ENCODE measurements at regions not wholly inside any gene's neighbourhood (a gene's known extent, or its start where the extent isn't known, plus 50 kb on each side); places are given as distances from the start of the nearest gene placed in this dataset.

DNA sequence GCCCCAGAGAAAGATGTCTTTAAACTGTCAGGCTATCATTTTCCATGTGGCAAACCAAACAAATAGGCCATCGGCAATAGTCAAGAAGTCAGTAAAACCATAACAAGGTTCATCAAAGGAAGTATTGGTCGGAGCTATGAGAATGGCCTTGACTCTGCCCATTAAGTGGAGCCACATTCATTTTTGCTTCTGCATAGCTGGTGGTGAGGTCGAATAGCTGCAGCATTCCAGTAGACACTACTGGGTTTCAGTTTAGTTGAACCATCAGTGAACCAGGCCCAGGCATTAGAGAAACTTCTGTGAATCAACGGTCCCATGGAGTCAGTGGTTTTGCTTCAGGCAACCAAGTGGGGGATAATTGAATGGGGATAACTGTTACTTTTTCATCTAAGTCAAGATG, 92.0 kb upstream of the MED14 start:
- Mint-ChIP-seq H3K4me1 (ENCODE audit: unreplicated experiment) (no peaks in the 10 kb centered on the region), H3K4me3 (no peak overlapping the region), H3K27ac (no peak overlapping the region), H3K36me3 (no peaks in the 10 kb centered on the region), H3K27me3 (no peaks in the 10 kb centered on the region), H3K9me3 (peaks cover 5% of the 10 kb centered on the region)
- no peak for DNase-seq (ENCODE audit: extremely low spot score, unreplicated experiment)
- TF ChIP-seq, protein P1, sequence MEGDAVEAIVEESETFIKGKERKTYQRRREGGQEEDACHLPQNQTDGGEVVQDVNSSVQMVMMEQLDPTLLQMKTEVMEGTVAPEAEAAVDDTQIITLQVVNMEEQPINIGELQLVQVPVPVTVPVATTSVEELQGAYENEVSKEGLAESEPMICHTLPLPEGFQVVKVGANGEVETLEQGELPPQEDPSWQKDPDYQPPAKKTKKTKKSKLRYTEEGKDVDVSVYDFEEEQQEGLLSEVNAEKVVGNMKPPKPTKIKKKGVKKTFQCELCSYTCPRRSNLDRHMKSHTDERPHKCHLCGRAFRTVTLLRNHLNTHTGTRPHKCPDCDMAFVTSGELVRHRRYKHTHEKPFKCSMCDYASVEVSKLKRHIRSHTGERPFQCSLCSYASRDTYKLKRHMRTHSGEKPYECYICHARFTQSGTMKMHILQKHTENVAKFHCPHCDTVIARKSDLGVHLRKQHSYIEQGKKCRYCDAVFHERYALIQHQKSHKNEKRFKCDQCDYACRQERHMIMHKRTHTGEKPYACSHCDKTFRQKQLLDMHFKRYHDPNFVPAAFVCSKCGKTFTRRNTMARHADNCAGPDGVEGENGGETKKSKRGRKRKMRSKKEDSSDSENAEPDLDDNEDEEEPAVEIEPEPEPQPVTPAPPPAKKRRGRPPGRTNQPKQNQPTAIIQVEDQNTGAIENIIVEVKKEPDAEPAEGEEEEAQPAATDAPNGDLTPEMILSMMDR (conservative IDR thresholded peaks at IDR 0.05), result no peak

DNA sequence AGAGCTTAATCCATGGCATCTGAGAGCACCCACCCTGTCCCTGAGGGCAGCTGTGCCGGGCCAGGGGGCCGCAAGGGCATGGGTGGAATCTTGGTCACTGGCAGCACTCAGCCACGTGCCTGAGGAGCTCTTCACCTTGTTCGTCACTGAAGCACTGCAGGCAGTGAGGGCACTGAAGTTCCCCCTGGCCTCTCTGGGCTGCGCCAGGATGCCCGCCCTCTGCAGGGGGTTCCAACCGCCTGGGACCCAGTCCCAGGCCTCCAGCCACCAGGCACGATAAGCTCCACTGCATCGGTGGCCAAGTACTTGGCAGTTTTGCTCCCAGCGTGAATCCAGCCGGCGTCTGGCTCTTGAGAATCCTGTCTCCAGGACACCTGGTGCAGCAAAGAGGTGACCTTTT, 96.4 kb upstream of the MED14 start:
- no peaks in the 10 kb centered on the region for H3K27me3 Mint-ChIP-seq
- H3K36me3 Mint-ChIP-seq, result no peaks in the 10 kb centered on the region
- no peak overlapping the region for H3K27ac Mint-ChIP-seq
- H3K4me3 Mint-ChIP-seq, result no peak overlapping the region
- H3K9me3 Mint-ChIP-seq, result no peaks in the 10 kb centered on the region
- no peaks in the 10 kb centered on the region for H3K4me1 Mint-ChIP-seq (ENCODE audit: unreplicated experiment)
- DNase-seq (ENCODE audit: extremely low spot score, unreplicated experiment), result no peak
- TF ChIP-seq, protein P1 (conservative IDR thresholded peaks at IDR 0.05), result no peak

DNA sequence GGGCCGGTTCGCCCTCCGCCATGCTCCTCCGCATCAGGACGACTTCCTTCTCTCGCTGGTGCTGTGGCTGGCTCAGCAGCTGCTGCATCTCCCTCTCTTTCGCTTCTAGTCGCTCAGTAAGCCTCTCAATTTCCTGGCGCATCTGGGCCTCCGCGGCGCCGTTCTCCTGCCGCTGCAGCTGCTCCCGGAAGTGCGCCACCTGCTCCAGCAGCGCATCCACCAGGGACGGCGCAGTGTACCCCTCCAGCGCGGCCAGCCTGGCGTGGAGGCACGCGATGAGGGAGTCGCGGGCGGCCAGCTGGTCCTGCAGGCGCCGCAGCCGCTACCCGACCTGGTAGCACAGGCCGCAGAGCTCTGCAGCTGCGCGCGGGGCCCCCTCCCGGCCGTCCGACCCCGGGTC, 97.4 kb upstream of the MED14 start:
- H3K4me3 Mint-ChIP-seq, result no peak overlapping the region
- TF ChIP-seq, protein P1 (conservative IDR thresholded peaks at IDR 0.05), result no peak
- no peak for DNase-seq (ENCODE audit: extremely low spot score, unreplicated experiment)
- H3K27ac Mint-ChIP-seq, result no peak overlapping the region
- H3K27me3 Mint-ChIP-seq, result no peaks in the 10 kb centered on the region
- no peaks in the 10 kb centered on the region for H3K4me1 Mint-ChIP-seq (ENCODE audit: unreplicated experiment)
- H3K36me3 Mint-ChIP-seq, result no peaks in the 10 kb centered on the region
- no peaks in the 10 kb centered on the region for H3K9me3 Mint-ChIP-seq

DNA sequence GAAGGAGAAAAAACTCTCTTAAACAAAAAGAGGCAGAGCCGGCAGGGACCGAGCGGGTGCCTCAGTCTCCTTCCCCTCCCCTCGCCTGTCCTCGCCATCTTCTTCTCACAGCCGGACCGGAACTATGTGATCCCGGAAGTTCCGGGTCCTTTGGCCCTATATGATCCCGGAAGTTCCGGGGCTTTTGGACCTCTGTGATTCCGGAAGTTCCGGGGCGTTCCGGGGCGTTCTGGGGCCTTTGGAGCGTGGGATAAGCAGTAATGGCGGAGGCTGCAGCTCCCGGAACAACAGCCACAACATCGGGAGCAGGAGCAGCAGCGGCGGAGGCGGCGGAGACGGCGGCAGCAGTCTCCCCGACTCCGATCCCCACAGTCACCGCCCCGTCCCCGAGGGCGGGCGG, 98.9 kb upstream of the MED14 start:
- DNase-seq (ENCODE audit: extremely low spot score, unreplicated experiment), result no peak
- Mint-ChIP-seq H3K9me3 (no peaks in the 10 kb centered on the region), H3K4me3 (no peak overlapping the region), H3K27ac (no peak overlapping the region), H3K36me3 (no peaks in the 10 kb centered on the region), H3K27me3 (no peaks in the 10 kb centered on the region), H3K4me1 (ENCODE audit: unreplicated experiment) (no peaks in the 10 kb centered on the region)
- TF ChIP-seq, protein P1 (conservative IDR thresholded peaks at IDR 0.05), result no peak

DNA sequence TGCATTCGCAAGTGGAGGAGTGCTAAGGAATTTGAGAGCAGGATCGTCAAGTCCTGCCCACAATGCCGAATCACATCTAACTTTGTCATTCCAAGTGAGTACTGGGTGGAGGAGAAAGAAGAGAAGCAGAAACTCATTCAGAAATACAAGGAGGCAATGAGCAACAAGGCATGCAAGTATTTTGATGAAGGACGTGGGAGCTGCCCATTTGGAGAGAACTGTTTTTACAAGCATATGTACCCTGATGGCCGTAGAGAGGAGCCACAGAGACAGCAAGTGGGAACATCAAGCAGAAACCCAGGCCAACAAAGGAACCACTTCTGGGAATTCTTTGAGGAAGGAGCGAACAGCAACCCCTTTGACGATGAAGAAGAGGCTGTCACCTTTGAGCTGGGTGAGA, 100.2 kb upstream of the MED14 start:
- no peak for DNase-seq (ENCODE audit: extremely low spot score, unreplicated experiment)
- Mint-ChIP-seq H3K4me1 (ENCODE audit: unreplicated experiment) (no peaks in the 10 kb centered on the region), H3K4me3 (no peak overlapping the region), H3K27ac (no peak overlapping the region), H3K9me3 (peaks cover 4% of the 10 kb centered on the region), H3K27me3 (no peaks in the 10 kb centered on the region), H3K36me3 (no peaks in the 10 kb centered on the region)
- TF ChIP-seq, protein P1 (conservative IDR thresholded peaks at IDR 0.05), result no peak

DNA sequence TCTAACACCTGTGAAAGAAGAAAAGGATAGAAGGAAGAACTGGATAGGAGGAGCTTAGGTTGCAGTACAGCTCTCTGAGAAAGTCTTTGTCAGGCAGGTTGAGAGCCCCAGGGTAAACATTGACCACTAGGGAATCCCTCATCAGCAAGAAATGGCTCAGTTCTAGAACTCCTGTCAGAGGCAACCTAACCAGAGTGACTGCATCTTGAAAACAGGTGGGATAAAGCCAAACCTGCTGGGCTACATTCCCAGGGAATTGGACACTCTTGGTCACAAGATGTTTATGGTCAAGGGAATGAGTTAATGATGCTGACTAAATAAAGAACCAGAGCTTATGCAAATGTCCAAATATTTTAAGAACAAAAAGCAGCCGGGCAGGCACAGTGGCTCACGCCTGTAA, 108.3 kb upstream of the MED14 start:
- no peaks in the 10 kb centered on the region for H3K36me3 Mint-ChIP-seq
- no peaks in the 10 kb centered on the region for H3K27me3 Mint-ChIP-seq
- H3K4me1 Mint-ChIP-seq (ENCODE audit: unreplicated experiment), result peaks cover 8% of the 10 kb centered on the region
- no peak overlapping the region for H3K4me3 Mint-ChIP-seq
- H3K27ac Mint-ChIP-seq, result peak overlapping the region; percentile 26
- TF ChIP-seq, protein P1 (conservative IDR thresholded peaks at IDR 0.05), result no peak
- no peak for DNase-seq (ENCODE audit: extremely low spot score, unreplicated experiment)
- peaks cover 12% of the 10 kb centered on the region for H3K9me3 Mint-ChIP-seq

Data from type B pancreatic cell (in vitro differentiated cells).